RKO (cell line): ENCODE measurements at regions not wholly inside any gene's neighbourhood (a gene's known extent, or its start where the extent isn't known, plus 50 kb on each side); places are given as distances from the start of the nearest gene placed in this dataset.
A peak's percentile ranks its signal among the peaks of the same experiment; 100 is the strongest.

Experiments
- DNase-seq: peaks from one replicate; pipeline ENCODE4 v3.0.0-alpha.2; 2016; ENCODE audit warnings: low spot score

DNA sequence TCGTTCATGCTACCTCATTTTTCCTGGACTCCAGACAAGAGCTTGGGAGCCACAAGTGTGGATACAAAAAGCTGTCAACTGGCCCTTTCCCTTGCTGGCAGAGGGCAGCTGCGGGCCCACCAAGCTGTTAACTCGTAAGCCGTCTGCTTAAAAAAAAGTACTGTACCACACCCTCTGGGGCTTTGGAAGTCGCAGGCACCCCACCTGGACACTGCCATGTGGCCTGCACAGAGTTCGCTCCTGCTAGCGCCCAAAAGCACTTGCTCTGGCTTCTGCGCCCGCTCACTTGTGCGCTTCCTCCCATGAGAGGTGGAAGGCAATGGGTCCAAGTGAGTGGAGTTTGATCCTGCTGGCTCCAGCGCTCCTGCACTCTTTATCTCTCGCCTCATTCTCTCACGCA, 476.4 kb upstream of the FSTL5 start:
- no peak for DNase-seq

- DNase-seq = no peak
These were observed 470.6 kb upstream of the FSTL5 start for GRCh38 chr4:162634390-162634789.

GRCh38 chr4:162622664-162623063, 458.9 kb upstream of the FSTL5 start:
- no peak for DNase-seq

- no peak for DNase-seq
These were observed 446.3 kb upstream of the FSTL5 start for GRCh38 chr4:162610116-162610515.

- DNase-seq = peak; percentile 26
These were observed 422.5 kb upstream of the FSTL5 start for GRCh38 chr4:162586266-162586665.

- no peak for DNase-seq
These were observed 418.4 kb upstream of the FSTL5 start for GRCh38 chr4:162582180-162582579.

- no peak for DNase-seq
These were observed 401.9 kb upstream of the FSTL5 start for GRCh38 chr4:162565730-162566129.

DNA sequence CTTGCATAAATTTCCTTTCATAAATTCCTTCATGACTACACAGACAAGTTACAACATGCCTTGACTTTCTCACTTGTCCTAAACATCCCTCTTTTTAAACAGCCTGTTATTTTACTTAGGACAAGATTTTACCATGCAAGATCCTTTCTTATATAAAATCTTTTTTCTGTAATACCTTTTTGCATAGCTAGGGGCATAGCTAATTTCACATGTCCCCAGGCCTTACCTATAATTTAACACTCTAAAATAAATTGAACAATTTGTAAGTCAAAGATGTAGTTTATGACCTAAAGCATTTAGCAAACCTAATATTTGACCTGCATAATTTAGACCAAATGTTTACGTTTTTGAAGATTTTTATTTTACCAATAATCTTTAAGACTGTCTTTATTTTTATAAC, 396.3 kb upstream of the FSTL5 start:
- peak; percentile 7 for DNase-seq

DNA sequence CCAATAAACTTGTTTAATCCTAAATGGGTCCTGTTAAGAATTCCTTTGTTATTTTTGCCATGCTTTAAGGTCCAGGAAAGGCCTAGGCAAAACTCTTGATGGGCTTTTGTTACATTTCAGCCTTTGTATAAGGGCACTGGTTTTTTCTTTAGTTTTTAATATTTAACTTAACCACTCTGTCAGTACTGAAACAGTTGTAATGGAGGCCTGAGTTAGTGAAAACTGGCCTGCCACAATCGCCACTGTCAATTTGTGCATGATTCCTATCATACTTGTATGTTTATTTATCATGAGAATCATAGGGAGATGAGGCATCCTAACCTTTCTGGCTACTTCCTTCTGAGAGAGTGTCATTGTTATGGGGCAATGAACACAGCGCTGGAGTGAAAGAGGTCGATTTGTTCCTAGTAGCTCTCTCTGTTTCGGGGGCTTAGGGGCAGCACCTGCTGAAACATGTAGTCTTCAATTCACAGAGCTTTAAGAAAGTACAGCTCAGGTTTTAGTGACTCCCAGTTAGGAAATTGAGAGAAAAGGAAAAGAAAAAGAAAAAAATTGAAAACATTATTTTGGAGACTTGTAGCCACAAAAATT, 393.8 kb upstream of the FSTL5 start:
- no peak for DNase-seq

GRCh38 chr4:162535121-162535520, 371.3 kb upstream of the FSTL5 start:
- peak; percentile 3 for DNase-seq

DNA sequence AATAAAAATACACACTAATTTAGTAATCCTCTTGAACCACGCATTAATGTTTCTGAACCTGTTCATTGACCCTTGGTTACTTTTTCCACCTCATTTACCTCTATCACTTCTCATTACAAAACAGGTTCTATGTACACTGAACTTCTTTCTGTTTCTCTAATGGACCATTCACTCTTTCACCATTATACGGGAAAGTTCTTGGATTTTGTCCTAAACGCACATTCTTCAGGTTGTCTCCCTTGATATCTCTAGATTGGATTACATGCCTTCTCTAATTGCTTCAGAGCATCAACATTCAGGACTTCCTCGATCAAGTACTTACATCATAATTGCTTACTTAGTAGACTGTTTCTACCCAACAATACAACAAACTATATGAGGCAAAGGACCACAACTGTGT, 359.4 kb upstream of the FSTL5 start:
- no peak for DNase-seq

GRCh38 chr4:162522724-162523123, 358.9 kb upstream of the FSTL5 start:
- no peak for DNase-seq

GRCh38 chr4:162510937-162511336, 347.1 kb upstream of the FSTL5 start:
- DNase-seq = no peak

DNA sequence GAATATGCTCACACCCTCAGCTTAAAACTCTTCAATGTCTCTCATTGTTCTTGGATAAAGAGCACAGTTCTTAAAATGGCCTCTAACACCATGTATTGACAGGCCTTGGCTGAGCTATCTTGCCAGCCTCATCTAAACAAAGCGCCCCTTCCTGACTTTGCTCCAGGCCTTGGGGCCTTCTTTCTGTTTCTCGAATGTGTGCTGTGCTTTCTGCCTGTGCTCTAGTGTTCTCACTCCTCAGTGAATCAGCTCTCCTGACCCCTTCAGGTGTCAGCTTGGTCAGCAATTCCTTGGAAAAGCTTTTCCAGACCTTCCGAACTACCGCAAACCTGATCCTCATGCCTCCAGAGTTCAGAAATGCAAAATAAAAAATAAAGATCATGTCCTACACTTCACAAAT, 346.3 kb upstream of the FSTL5 start:
- DNase-seq = no peak

DNA sequence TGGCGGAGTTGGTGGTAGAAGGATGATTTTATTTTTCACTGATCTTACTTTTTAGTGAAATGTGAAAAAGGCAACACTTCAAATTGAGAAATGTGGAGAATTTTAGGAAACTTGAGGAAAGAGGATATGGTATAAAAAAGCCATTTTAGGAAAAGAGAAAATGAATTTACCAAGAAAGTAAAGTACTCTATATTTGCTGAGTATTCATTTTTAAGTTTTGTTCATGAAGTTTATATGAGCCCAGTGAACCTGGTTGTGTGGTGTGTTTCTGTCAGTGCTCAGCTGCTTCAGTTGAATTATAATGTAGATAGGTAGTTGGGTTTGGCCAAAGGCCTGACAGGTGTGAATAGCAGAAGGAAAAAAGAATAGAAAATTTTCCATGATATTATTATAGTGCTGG, 345.5 kb upstream of the FSTL5 start:
- DNase-seq = no peak

DNA sequence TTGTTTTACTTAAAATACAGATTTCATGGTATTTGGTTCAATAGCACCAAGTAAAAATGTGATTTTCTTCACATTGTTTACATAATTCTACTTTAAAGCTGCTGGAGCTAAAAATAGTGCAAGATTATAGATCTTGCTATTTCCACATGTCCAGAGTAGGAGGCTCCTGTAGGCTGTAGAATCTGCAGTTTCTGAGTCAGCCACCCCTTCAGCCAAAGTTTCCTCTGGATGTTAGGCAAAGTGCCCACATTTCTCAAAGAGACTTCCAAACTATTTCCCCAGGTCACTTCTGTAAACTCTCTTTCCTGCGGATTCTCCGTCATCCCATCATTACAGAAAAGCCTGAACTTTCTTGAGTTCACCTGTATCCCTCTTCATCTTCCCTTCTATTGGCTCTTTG, 342.5 kb upstream of the FSTL5 start:
- no peak for DNase-seq

DNA sequence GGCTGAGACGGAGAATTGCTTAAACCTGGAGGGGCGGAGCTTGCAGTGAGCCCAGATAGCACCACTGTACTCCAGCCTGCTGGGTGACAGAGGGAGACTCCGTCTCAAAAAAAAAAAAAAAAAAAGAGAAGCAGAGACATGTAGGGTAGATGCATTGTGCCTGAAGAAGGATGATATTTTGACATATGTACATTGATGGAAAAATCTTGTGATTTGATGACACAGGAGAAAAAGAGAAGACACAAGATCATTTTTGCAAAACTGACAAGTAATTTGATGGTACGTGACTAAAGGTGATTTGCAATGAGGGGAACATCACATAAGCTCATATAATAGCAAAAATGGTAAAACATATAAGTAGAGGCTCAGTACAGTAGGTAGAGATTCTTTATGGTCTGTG, 340.1 kb upstream of the FSTL5 start:
- no peak for DNase-seq

GRCh38 chr4:162502109-162502508, 338.3 kb upstream of the FSTL5 start:
- DNase-seq = no peak

DNA sequence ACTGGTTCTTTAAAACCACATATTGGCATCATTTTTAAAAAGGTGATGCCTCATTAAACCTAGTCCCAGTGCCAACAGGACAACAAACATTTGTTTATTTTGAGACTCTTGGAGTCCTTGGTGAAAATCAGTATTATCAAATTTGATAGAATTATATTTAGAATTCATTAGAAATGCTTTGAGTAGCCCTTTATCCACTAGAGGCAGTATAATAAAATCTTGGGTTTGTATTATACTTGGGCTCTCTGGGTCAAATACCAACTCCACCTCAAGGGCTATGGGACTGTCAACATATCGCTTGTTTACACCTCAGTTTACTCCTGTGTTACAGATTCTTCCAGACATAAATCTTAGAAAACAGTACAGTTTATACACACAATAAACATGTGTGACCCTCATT, 335.7 kb upstream of the FSTL5 start:
- DNase-seq = peak; percentile 27

GRCh38 chr4:162498168-162498567, 334.4 kb upstream of the FSTL5 start:
- no peak for DNase-seq

- DNase-seq = peak; percentile 63
These were observed 333.9 kb upstream of the FSTL5 start for GRCh38 chr4:162497564-162498167.

- no peak for DNase-seq
These were observed 331.1 kb upstream of the FSTL5 start for GRCh38 chr4:162494935-162495334.

DNA sequence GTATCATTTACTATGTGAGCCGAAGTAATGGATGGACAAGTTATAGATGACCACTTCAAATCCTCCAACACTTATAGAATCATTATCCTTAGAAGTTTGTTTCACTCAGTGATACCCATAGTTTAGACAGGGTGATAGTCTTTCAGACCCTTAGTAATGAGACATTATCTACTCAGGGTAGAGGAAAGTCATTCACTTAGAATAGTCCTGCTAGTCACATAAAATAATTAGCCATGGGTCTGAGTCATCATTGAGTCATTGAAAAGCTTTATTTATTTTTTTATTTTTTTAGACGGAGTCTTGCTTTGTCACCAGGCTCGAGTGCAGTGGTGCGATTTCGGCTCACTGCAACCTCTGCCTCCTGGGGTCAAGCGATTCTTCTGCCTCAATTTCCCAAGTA, 321.7 kb upstream of the FSTL5 start:
- peak; percentile 86 for DNase-seq

DNA sequence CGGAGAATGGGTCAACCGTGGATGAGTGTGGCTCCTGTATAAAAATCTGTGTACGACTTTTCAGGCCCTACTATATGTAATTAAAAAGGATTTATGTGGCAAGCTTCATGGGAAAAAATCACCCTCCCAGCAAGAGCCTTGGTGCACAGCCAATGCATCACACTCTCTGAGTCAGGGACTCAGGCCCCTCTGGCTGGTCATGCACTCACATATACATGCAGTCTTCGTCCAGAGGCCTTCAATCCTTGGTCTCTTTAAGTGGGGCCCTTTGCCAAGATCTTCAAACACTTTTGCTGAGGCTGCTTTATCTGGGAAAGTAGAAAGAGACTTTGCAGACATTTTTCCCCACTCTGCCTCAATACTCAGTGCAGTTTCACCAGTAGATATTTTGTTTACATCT, 311.4 kb upstream of the FSTL5 start:
- DNase-seq = peak; percentile 2
